DOHH2 (cell line): ENCODE measurements at regions not wholly inside any gene's neighbourhood (a gene's known extent, or its start where the extent isn't known, plus 50 kb on each side); places are given as distances from the start of the nearest gene placed in this dataset.

Source experiments
- EZH2phosphoT487 ChIP-seq: fragments of 200-600 bp; sonication (generic); IDR thresholded peaks from 2 replicates; pipeline ENCODE4 v1.6.1; 2017; ENCODE audit warnings: borderline replicate concordance, mild to moderate bottlenecking, antibody characterized with exemption, low read length, moderate library complexity, mixed read lengths
- TF ChIP-seq, protein P1 (sequence below): fragments of 200-600 bp; sonication (generic); IDR thresholded peaks from one replicate; pipeline ENCODE4 v1.5.1; 2014; ENCODE audit warnings: antibody characterized with exemption, mild to moderate bottlenecking, low read depth, low read length; ENCODE audit not compliant: poor library complexity, severe bottlenecking

DNA sequence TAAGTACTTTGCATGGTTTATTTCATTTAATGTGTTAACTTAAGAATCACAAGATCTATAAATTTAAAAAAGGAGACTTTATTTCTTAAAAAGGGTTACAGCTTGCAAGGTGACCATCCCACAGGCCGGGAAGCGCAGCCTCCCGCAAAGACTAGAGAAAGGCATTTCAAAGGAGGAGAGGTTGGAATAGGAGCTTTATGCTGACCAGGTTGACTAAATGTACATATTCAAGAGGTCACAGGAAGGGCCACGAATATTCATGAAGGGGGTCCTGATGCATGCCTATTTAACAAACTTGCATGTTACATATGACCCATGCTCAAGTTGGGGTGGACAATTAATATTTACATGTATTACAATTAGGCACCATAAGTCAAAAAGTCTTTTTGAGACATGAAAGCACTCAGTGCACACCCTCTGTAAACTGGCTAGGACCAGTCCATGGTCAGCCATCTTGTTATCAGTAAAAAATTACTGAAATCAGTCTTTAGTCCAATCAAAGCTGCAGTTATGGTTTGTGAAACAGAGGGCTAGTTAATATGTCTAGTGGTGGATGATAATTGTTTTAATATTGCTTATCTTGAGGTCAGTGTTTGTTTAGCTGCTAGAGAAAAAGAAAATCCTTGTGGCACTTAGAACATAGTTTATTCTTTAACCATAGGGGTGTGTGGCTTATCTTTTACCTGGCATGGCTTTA, 169.3 kb downstream of the KCNE4 start:
- TF ChIP-seq, protein P1, sequence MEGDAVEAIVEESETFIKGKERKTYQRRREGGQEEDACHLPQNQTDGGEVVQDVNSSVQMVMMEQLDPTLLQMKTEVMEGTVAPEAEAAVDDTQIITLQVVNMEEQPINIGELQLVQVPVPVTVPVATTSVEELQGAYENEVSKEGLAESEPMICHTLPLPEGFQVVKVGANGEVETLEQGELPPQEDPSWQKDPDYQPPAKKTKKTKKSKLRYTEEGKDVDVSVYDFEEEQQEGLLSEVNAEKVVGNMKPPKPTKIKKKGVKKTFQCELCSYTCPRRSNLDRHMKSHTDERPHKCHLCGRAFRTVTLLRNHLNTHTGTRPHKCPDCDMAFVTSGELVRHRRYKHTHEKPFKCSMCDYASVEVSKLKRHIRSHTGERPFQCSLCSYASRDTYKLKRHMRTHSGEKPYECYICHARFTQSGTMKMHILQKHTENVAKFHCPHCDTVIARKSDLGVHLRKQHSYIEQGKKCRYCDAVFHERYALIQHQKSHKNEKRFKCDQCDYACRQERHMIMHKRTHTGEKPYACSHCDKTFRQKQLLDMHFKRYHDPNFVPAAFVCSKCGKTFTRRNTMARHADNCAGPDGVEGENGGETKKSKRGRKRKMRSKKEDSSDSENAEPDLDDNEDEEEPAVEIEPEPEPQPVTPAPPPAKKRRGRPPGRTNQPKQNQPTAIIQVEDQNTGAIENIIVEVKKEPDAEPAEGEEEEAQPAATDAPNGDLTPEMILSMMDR = no peak
- TF ChIP-seq EZH2phosphoT487 = no peak
